Activated CD4-positive, alpha-beta T cell treated with anti-CD3 and anti-CD28 coated beads for 48 hours (primary cell): ENCODE measurements at regions not wholly inside any gene's neighbourhood (a gene's known extent, or its start where the extent isn't known, plus 50 kb on each side); places are given as distances from the start of the nearest gene placed in this dataset.

Source experiments
- DNase-seq: peaks from one replicate; pipeline ENCODE4 v3.0.0-alpha.2; 2020

DNA sequence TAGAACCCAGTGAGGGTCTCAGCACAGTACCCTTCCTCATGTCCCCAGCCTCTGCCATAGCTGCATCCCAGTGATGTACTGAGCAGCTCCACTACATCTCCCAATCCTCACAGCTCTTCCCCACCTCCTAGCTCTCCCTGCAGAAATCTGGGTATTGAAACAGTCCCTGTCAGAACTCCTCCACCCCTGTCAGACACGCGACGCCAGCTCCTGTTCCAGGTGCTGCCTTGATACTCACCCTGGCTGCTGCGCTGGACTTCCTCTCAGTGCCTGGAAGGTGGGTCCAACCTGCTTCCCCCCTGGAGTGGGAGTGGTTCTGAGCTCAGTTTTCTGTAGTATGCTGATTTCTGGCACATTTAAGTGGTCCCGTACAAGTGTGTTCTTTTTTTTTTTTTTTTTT, 160.9 kb upstream of the SLCO3A1 start:
- no peak for DNase-seq

DNA sequence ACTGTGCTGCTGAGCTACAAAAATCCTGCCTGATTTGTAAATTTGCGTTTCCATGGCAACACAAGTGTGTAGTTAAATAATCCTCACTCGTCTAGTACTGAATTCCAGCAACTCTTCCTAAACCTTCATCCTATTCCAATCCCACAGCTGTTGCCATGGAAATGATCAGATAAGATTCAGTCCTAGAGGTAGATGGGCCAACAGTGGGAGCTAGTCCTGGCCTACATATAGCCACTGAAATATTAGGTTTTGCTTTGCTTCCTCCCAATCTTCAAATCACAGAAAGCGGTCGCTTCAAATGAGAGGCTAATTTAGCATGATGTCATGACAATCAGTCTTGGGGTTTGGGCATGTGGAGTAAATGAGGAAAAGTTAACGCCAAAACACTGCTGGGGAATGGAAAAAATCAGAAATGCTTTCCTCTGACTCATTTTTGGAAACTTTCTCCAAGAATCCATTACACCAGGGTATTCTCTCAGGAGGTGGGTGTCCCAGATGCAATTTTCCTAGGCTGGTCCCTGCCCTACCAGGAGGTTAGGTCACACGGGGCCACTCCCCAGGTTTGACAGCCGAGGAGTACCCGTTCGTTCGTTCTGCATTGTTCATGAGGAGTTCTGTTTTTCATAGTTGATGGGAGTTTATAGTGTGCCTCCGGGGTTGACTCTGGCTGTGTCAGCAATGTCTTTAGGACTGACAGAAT, 159.2 kb upstream of the SLCO3A1 start:
- no peak for DNase-seq

DNA sequence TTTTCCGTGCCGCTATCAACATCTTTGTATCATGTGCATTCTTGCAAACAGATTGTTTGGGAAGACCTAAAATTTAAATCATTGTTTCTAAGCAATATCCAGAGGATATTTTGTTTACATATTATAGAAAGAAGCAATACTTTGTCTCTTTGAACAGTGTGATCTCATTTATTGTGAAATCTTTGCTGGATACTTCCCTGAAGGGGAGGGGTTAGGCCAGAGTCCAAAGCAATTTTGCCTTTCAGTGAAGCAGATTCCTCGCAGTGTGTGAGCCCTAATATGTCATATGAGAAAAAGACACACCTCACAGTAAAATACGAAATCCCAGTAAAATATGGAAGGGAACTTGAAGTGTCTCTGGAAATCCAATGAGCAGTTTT, 158.7 kb upstream of the SLCO3A1 start:
- DNase-seq = no peak

DNA sequence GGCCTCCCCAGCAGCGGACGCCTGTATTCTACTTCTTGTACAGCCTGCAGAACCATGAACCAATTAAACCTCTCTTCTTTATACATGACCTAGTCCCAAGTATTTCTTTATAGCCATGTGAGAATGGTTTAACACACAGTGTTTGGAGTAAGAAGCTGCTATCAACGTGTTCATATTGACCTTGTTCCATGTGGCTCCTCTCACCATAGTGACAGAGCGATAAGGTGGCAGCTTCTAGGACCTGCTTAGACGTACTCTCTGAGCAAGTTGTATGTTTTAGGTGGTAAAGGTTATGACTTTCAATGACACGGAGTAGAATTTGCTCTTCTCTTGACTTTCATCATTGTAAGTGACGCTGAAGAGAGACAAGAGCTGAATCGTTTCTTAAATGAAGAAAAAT, 157.7 kb upstream of the SLCO3A1 start:
- DNase-seq = no peak

DNA sequence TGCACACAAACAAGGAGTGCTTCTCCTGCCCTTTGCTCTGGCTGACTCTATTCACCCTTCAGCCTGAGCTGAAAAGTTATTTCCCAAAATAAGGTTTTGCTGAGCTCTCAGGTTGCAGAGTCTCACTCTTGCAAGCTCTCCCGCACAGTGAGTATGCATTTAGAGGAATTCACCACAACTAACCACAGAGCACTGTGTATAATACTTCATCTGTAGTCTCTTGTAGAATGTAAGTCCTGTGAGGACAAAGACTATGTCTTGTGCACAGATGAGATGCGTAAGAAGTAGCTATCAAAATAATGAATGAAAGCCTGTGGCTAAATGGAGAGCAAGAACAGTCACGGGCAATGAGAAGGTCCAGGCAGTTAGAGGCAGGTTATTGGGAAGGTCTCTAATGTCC, 156.5 kb upstream of the SLCO3A1 start:
- DNase-seq = no peak

DNA sequence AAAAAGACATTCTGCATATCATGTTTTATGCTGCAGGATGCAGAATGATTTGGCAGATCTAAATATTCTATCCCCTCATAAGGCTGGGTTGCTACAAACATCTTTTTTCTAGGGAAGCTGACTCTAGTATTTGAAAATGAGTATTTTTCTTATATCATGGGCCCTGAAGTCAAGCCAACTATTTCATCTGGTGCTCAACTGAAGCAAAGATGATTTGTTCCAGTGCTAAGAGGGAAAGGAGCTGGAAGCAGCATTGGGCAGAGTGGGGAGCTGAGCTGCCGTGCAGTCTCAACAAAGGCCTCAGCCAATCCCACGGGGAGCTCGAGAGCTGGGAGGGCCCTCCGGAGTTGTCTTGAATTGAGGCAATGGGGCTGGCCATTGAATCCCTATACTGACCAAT, 155.3 kb upstream of the SLCO3A1 start:
- DNase-seq = no peak

DNA sequence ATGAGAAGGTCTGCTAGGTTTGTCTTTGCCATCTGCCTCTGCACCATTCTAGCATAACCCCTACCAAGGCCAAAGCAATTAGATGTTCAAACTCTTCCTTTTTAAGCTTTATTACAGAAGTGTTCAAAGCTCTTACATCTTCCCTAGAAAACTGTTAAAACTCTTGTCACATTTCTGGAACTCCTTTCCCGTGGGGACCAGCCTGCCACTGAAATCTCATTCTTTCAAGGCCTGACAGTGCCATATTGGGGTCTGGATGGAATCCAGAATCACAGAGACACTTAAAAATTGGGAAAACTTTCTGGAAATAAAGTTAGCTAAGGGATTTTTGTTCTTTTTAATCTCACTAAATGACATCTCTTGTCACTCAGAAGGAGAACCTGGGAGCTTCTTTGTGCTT, 153.8 kb upstream of the SLCO3A1 start:
- no peak for DNase-seq

DNA sequence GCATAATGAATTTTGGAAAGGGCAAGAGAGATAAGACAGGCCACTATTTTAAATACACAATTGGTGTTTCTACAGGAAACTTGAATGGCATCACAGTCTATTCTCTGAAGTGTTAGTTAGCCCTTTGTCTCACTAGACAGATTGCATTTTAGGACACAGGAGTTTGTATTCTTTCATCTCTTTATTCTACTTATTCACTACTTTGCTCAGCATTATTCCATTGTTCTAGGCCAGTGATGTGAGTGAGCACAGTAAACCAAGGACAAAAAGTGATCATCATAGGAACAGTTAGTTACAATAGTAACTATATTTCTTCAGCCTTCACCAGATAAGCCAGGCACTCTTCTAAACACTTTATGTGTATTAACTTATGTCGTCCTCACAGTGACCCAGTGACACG, 150.2 kb upstream of the SLCO3A1 start:
- no peak for DNase-seq

DNA sequence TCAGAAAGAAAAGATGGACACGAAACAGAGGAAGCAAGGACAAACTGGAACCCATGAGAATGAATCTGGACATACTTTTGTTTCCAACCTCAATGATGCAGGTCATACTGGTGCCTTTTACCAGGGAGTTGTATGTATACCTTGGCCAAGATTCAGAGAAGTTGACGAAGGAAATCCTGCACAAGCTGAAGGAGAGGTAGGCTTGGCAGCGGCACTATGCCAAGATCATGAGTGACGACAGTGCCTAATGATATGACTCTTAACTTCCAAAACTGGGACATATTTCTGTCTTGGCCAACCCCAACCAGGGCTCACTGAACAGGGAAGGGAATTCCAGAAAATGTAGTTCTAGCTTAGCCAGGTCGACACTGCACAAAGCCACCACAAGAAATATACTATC, 149.2 kb upstream of the SLCO3A1 start:
- DNase-seq = no peak

DNA sequence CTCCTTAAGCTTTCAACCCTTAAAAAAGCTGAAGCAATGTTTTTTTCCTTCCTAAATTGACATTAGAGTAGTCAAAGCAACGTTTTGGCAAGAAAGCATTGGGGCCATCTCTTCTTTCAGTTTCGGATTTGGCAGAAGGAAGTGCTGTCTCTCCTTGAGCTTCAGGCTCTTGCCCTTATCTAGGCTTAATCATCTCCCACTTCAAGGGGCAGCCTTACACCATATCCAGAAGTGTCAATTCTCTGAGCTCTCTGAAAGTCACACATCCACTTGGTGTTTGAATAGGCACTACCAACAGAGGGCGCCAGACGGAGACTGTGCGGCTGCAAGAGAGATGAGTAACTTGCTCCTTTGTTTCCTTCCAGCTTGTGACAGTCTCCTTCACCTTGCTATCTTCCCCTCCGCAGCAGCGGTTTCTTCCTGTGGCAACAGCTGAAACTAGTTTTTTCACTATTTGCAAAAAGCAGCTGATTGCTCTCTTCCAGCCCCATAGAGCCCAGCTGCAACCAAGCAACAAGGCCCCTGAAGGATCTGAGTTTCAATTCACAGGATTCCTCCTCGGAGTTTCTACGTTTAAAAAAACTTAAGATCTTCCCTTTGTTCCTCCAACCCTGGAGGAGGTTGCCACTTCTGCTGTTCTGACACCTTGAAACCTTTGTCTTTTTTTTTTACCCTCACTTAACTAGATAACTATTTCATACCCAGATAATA, 147.0 kb upstream of the SLCO3A1 start:
- peak; percentile 92 for DNase-seq

DNA sequence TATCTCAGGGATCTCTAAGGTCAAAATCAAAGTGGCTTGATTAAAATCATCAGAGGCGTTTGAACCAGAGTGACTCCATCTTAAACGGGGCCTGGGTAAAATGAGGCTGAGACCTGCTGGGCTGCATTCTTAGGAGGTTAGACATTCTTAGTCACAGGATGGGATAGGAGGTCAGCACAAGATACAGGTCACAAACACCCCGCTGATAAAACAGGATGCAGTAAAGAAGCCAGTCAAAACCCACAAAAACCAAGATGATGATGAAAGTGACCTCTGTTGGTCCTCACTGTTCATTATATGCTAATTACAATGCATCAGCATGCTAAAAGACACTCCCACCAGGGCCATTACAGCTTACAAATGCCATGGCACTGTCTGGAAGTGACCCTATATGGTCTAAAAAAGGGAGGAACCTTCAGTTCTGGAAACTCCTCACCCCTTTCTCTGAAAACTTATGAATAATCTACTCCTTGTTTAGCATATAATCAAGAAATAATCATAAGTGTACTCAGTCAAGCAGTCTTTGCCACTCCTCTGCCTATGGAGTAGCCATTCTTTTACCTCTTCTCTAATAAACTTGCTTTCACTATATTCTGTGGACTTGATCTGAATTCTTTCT, 143.3 kb upstream of the SLCO3A1 start:
- DNase-seq = no peak

DNA sequence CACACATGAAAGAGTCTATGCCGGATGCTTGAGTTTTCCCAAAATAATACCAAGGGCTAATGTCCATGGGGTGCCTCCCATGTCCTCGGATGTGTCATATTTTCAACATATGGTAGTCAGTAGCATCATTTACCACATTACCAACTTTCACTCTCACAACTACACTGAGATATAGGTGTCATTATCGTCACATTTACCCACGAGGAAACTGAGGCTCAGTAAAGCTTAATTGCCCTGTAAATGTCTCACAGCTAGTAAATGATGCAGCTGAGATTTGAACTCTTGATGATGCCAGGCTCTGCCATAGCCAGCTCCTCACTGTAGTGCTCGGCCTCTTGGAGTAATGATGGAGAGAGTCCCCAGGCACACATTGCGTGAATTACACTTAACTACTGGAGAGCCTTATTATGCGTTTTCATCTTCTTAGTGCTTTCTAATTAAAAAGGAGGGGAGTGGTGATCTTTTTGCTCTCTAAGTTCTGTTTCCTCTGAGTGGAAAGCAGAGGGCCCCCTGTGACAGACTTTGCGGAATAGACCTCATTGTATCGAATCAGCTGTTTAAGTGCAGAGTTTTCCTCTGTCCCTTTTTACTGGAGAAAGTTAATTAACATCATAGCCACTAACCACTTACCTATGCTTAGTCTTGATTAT, 142.0 kb upstream of the SLCO3A1 start:
- no peak for DNase-seq

DNA sequence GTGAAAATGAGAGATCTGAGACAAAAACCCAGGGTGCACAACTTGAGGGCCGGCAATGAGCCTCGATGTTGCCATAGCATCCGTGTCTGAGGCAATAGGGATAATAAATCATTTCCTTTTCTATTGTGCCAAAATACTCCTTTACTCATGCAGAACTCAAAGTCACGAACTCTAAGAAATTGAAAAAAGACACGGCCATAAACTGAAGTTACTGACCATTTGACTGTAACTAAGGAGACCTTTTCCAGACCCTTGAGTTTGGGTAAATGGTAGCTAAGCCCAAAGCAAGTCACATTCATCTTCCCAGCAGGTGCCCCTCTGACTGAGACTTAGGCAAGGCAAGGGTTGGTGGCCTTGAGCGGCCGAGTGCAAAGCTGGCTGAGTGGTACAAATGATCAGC, 141.2 kb upstream of the SLCO3A1 start:
- no peak for DNase-seq

DNA sequence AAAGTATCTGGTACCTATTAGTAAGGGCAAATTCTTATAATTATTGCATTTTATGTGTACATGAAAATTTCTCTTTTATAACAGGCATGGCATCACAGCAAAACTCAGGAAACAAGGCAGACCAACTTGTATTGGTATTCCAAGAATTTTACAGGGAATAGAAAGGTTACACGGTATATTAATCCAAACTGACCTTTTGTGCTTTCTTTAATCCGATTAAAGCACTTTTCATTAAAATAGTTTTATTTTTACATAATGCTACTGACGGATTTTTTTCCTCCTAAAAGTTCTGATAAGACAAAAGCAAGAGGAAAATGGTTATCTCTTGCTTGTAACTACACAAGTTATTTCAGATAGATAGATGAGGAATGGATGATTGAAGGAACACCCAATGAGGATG, 137.0 kb upstream of the SLCO3A1 start:
- DNase-seq = no peak

DNA sequence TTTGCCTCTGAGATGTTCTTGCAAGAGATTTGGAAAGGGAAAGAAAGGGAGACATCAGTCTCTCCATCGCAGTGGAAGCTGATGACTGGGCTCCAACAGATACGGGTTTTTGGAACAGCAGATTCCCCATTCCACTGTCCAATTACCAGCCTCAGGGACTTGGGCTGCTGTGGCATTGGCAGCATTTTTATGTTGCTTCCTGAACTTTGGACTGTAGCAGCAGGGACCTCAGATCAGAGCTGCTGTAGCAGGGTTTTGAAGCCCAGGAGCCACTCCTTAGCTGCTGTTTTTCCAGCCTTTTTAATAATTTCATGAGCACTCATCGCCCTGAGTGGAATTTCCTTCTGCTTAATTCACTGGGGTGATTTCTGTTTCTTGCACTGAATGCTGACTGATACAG, 135.7 kb upstream of the SLCO3A1 start:
- DNase-seq = no peak

DNA sequence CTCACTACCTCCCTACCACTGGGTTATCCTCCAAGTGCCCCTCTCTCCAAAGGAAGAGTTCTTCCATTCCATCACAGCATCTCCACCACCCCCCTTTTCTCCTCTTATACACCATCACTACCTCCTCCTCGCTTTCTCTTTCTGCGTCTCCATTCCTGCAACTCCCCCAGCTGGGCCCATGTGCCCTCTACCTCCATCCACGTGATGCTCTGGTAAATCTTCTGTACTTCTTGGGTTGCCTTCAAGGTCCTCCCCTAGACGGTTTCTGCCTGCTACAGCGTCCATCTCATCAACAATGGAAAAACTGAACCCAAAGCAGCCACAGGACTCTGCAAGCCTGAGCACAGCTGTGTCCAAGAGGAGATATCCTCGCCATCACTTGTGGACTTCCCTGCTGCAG, 129.5 kb upstream of the SLCO3A1 start:
- DNase-seq = no peak

DNA sequence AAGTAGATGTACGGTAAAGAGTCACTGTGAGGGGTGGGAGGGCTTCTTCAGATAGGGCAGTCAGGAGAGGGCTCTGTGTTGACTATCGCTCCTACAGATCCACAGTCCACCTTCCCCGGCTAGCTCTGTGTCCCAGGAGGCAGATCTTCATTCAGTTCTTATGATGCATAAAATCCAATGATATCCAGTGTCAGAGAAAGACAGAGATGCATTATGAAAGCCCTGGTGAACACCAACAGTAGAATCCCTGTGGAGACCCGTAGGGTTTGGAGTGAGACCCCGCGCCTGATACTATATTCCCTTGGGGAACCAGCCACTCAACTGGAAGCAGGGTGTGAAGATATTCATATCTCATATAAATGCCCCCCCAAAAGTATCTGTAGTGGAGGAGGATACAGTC, 119.8 kb upstream of the SLCO3A1 start:
- DNase-seq = no peak

DNA sequence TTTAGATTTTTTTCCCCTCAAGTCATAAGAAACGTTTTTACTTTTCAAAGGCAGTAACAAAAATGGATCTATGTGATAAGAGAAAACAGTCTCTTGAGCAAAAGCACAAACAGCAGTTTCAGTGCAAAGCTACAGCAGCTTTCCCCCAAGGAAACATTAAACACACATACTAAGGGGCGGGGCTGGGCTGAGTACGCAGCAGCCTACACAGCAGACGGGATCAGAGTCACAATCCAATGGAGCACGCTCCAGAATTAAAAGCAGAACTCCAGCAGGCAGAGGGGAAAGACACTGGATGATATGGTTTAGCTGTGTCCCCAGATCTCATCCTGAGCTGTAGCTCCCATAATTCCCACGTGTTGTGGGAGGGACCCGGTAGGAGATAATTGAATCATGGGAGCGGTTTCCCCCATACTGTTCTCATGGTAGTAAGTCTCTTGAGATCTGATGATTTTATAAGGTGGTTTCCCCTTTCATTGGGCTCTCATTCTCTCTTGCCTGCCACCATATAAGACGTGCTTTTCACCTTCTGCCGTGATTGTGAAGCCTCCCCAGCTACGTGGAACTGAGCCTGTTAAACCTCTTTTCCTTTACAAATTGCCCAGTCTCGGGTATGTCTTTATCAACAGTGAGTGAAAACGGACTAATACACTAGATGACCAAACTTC, 116.2 kb upstream of the SLCO3A1 start:
- no peak for DNase-seq

DNA sequence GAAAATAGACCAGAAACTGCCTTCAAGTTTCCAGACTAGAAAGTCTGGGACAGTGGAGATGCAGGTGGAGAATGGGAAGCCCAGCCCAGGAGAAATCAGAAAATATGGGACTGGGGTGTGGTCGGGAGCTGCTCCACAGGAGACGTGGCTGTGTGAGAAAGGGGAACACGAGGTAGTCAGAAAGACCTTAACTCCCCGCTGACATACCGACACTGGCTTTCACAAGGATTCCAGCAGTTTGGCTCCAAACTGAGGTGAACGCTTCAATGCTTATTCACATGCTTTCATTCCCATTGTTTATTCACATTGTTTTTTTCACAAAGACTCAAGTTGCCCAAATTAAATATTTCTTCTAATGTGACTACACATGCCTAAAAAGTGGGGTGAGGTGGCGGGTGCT, 111.5 kb upstream of the SLCO3A1 start:
- no peak for DNase-seq

DNA sequence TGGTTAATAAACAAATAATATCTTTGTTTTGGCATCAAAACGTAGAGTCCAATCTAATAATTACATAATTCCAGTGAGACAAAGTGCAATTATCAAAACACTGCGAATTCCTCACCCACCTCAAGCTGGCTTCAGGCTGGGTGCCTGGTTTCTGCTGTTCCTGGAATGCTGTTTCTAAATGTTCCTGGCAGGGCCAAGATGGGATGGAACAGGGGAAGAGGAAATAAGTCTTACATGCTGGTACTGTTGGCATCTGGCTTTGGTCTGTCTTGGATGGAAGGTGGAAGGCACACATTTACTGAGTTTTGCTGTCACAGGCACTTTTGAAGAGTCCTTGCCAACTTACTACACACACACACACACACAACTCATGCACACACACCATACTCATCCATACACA, 101.9 kb upstream of the SLCO3A1 start:
- no peak for DNase-seq

DNA sequence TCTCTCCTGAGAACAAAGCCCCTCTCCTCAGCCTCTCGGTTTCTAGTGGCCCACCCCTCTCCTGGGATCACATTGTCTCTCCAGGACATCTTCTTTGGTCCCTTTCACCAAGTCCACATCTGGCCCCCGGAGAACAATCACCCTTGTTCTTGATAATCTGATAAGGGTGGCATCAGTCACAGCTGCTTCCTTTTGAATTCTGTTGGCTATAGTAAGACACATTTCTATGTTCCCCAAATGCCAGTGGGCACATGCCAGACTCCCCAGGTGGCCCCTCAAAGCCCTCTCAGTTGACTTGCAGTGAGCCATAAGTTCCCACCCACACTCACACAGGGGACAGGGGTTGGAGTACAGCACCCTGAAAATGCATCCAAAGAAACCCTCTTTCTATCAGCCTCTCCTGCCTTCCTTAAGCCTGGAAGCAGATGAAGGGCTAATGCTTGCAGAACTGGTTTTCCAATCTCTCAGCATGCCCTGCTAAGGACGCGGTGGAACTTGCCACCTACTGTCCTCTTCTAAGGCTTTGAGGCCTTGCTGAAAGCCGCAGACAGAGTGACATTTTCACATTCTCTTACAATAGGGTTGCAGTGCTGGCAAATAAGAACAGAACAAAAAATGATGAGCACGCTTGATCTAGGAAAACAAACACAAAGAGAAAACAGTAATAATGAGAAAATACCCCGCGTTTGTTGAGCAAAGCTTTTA, 101.3 kb upstream of the SLCO3A1 start:
- no peak for DNase-seq

DNA sequence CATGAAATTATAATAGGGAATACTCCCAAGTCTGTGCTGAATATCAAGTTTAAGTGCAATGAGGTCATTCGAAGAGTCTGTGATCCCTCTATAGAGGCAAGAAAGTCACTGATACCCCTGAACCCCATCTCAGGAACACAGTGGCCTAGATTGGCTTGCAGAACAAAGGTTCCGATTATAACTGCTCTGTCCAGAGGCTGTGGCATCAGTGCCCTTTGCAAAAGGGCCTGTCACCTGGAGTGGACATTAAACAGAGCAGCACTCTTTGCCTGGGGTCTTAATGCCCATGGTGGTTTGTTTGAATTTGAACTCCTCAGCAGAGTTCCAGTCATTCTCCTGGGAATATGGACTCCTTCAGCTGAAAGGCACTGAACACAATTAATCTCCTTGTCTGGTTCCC, 93.9 kb upstream of the SLCO3A1 start:
- DNase-seq = no peak

DNA sequence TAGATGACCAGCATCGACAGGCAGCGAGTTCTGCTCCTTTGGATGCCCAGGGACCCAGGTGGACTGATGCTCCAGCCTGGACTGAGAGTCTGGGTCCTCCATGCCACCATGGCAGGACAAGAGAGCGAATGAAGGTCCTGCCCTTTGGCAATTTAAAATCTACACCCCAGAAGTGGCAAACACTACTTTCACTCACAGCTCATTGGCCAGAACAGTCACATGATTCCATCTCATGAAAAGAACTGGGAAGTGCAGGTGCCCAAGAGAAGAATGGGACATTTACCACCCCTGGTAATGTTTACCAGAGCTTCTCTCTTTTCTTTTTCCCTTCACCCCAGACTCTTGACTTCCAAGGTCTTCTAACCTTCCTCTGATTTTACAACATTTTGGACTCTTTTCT, 87.8 kb upstream of the SLCO3A1 start:
- no peak for DNase-seq
